ENCODE measurements at regions not wholly inside any gene's neighbourhood (a gene's known extent, or its start where the extent isn't known, plus 50 kb on each side); places are given as distances from the start of the nearest gene placed in this dataset.

DNA sequence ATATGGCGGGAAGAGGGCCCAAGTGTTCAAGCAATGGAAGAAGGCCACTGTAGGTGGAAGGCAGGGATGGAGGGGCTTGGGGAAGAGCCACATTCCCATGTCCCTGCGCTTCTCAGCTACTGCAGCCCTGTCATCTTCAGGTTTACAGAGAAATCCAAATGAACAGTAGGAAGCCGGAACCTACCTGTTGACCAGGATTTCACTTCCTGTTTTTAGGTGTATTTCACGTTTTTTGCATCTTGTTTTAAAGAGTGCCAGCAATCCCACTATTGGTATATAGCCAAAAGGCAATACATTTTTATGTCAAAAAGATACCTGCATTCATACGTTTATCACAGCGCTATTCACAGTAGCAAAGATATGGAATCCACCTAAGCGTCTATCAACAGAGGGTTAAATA, 159.2 kb downstream of the SLC35B3 start:
- no peak for TF ChIP-seq POLR2A (IDR thresholded peaks at IDR 0.05; ENCODE audit: low read depth, low read length)
- TF ChIP-seq POLR2AphosphoS5 (IDR thresholded peaks at IDR 0.05; ENCODE audit: low read depth, low read length) = no peak
- no peak for TF ChIP-seq TAF1 (IDR thresholded peaks at IDR 0.05; ENCODE audit: borderline replicate concordance, low read depth, low read length)
